HG02840 (cell line): ENCODE measurements at regions not wholly inside any gene's neighbourhood (a gene's known extent, or its start where the extent isn't known, plus 50 kb on each side); places are given as distances from the start of the nearest gene placed in this dataset.
"Not testable (repeated sequence)": the region's sequence is repeated elsewhere in the genome, so short reads cannot be mapped to it uniquely, and the experiment has no call there.

ENCODE experiments used
- ATAC-seq: cut with Tn5 transposase; IDR thresholded peaks from one replicate; pipeline ENCODE4 v1.9.1; 2021; ENCODE audit warnings: mild to moderate bottlenecking, moderate library complexity, moderate number of reproducible peaks; ENCODE audit not compliant: unreplicated experiment, low FRiP score

- no peak for ATAC-seq
Measured at GRCh38 chr7:142579946-142580345, 169.3 kb upstream of the PRSS1 start.

GRCh38 chr7:142575351-142575750 is 173.9 kb upstream of the PRSS1 start:
- ATAC-seq = not testable (repeated sequence)

GRCh38 chr7:142571581-142571980 is 177.7 kb upstream of the PRSS1 start:
- no peak for ATAC-seq

- no peak for ATAC-seq
Measured at GRCh38 chr7:142569851-142570250, 179.4 kb upstream of the PRSS1 start.

- no peak for ATAC-seq
Measured at GRCh38 chr7:142568435-142569097, 180.7 kb upstream of the PRSS1 start.

GRCh38 chr7:142567201-142568075 is 181.8 kb upstream of the PRSS1 start:
- ATAC-seq = no peak

- no peak for ATAC-seq
Measured at GRCh38 chr7:142566271-142566670, 183.0 kb upstream of the PRSS1 start.

- ATAC-seq = not testable (repeated sequence)
Measured at GRCh38 chr7:142564125-142564524, 185.1 kb upstream of the PRSS1 start.

GRCh38 chr7:142563470-142563869 is 185.8 kb upstream of the PRSS1 start:
- ATAC-seq = no peak

- ATAC-seq = no peak
Measured at GRCh38 chr7:142562688-142563087, 186.6 kb upstream of the PRSS1 start.

- not testable (repeated sequence) for ATAC-seq
Measured at GRCh38 chr7:142561396-142561795, 187.9 kb upstream of the PRSS1 start.

- not testable (repeated sequence) for ATAC-seq
Measured at GRCh38 chr7:142560770-142561169, 188.5 kb upstream of the PRSS1 start.

- no peak for ATAC-seq
Measured at GRCh38 chr7:142560166-142560565, 189.1 kb upstream of the PRSS1 start.

- ATAC-seq = peak; percentile 81
Measured at GRCh38 chr7:142557971-142558582, 191.2 kb upstream of the PRSS1 start.

GRCh38 chr7:142556740-142557139 is 192.5 kb upstream of the PRSS1 start:
- no peak for ATAC-seq

- no peak for ATAC-seq
Measured at GRCh38 chr7:142554560-142555532, 194.4 kb upstream of the PRSS1 start.

GRCh38 chr7:142553216-142553615 is 196.1 kb upstream of the PRSS1 start:
- ATAC-seq = no peak

GRCh38 chr7:142548978-142549377 is 200.3 kb upstream of the PRSS1 start:
- ATAC-seq = no peak

GRCh38 chr7:142546452-142546851 is 202.8 kb upstream of the PRSS1 start:
- ATAC-seq = no peak

GRCh38 chr7:142542942-142543341 is 206.3 kb upstream of the PRSS1 start:
- no peak for ATAC-seq
